GM19035 (cell line): ENCODE measurements at regions not wholly inside any gene's neighbourhood (a gene's known extent, or its start where the extent isn't known, plus 50 kb on each side); places are given as distances from the start of the nearest gene placed in this dataset.

Source experiments
- ATAC-seq: cut with Tn5 transposase; IDR thresholded peaks from one replicate; pipeline ENCODE4 v1.9.1; 2021; ENCODE audit not compliant: unreplicated experiment

DNA sequence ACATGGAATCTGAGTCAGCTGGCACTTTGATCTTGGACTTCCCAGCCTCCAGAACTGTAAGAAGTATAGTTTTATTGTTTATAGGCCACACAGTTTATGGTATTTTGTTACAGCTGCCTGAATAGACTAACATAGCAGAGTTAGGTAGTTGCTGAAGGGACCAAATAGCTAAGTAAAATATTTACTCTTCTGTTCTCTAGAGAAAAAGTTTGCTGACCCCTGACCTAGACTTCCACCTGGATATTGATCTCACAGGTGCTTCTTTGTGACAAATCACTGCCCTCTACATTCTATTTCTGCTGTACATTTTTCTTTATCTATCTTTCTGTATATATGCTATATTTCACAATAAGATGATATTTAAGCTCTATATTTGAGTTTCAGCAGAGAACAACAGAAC is 212.5 kb downstream of the CSNK2A3 start:
- no peak for ATAC-seq

DNA sequence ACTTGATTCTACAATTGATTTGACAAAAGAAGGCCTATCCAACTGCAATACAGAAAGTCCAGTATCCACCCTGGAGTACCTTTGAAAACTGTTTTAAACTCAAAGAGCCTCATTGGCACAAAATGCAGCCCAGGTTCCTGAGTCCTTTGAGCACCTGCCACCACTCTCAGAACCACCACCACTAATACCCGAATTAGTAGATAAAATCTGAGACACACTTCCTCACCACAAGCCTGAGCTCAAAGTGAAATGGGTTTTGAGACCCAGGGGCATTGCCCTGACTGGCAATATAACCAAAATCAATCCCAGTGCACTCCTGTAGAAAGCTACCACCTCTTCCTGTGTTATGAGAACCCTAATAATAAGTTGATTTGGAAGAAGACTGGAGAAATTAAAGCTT is 215.7 kb downstream of the CSNK2A3 start:
- no peak for ATAC-seq

DNA sequence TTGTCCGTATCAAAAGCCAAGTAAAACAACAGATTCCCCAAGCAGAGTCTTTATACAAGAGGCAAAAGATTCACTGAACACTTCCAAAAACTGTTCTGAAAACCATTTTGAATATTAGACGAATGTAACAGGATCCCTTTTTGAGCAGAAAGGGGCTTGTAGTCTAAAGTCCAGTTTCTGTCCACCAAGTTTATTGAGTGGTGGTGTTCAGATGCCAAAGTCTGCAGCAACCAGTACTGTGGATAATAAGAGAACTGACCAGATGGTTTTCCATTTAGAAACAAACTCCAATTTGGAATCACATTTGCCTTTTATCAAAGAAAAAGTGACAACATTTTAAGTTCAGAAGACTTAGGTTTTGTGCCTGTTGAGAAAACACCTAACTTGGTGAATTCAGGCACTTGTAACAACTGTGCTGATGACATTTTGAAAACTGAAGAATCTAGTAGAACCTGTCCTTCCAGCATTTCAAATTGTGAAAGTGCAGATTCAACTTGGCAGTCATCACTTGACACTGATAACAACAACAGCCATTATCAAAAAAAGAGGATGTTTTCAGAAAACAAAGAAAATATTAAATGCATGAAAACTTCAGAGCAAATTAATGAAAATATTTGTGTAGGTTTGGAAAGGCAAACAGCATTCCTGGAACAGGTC is 217.1 kb downstream of the CSNK2A3 start:
- ATAC-seq = no peak

DNA sequence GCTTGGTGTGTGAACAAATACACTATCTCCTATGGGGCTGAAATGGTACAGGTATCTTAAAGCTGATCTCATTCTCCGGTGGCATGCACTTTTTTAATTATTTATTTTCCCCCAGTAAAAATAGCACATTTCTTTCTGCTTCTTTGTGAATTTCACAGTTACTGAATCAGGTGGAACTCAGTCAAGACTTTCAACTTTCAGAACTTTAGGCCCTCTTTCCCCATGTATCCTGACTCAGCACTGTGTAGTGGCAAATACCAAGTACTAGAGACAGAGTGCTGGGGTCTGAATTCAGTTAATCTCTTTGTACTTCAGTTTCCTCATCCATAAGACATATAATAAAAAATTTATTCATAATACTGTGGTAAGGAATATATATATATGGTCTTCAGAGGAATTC is 223.9 kb downstream of the CSNK2A3 start:
- ATAC-seq = no peak

DNA sequence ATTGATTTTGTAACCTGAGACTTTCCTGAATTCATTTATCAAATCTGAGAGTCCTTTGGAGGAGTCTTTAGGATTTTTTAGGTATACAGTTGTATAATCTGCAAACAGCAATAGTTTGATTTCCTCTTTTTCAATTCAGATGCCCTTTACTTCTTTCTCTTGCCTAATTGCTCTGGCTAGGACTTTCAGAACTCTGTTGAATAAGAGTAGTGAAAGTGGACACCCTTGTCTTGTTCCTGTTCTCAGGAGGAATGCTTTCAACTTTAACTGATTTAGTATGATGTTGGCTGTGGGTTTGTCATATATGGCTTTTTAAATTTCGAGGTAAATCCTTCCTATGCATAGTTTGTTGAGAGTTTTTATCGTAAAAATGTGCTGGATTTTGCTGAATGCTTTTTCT is 227.4 kb downstream of the CSNK2A3 start:
- ATAC-seq = no peak

DNA sequence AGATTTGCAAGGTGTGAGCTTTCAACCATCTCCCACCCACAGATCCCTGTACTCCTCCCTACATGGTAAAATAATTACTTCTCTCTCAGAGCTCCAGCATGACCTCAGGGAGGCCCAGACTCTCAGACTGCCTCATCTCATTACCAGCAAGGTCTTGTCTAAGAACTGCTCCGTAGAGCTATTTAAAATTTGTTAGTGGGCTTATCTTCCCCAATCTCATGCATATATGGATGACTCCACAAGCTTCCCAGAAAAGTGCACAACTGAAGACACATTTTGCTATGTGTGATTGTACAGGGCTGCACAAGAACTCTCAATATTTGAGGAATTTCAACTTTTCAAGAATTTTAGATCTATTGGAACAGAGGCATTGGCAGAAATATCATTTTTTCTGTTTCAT is 230.3 kb downstream of the CSNK2A3 start:
- no peak for ATAC-seq

DNA sequence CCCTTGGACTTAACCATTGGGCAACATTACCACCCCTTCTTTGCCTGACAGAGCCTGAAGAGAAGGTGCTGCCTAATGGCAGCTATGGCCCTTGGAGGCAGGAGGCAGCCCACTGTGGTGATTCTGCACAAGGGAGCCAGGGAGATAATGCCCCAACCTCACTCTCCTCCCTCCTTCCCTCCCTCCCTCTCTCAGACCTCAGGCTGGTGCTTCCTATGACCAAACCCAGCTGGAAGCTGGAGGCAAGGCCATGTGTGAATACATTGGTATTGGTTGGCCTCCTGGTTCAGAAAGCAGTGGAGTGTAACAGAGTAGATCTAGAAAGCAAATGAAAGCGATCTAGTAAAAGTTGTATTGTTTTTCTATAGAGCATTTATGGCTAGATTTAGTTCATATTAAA is 233.1 kb downstream of the CSNK2A3 start:
- ATAC-seq = no peak

DNA sequence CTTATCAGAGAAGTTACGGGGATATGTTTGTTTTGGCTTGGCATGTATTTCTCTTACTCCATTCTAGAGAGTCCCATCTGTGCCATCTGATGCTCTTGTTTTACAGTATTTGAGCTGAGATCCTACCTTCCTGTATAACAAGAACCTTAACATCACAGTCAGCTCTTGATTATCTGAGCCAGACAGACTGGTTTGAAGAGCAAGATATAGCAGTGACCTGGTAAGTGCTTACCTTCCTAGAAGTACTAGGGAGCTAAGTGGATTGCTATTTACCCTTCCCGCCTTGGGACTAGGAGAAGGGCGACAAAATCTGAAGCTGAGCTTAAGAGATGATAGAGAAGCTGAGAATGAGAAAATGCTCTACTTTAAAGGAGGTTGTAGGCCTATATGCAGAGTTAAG is 235.3 kb downstream of the CSNK2A3 start:
- no peak for ATAC-seq

DNA sequence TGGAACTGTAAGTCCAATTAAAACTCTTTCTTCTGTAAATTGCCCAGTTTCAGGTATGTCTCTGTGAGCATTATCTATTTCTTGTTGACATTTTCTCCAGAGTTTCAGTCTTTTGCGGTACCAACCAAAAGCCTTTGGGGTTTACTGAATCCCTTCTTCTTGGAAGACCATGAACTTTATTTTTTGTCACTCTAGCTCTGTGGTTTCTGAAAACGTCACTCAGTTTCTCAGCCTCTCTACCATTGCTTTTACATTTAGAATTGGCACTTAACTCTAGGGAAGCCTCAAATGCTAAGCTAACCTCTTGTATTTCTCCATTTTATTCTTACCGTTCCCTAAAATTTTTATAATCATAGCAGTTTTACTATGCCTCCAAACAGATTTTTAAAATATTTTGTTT is 237.6 kb downstream of the CSNK2A3 start:
- no peak for ATAC-seq

DNA sequence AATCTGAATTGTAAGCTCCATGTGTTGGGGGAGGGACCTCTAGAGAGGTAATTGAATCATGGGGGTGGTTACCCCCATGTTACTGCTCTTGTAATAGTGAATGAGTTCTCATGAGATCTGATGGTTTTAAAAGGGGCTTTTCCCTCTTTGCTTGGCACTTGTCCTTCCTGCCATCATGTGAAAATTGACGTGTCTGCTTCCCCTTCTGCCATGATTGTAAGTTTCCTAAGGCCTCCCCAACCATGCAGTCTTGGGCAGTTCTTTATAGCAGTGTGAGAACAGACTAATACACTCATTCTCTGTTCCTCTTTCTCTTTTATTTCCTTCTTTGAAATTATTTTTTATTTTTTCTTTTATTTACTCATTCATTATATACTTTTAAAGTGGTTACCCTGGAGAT is 239.4 kb downstream of the CSNK2A3 start:
- ATAC-seq = no peak

DNA sequence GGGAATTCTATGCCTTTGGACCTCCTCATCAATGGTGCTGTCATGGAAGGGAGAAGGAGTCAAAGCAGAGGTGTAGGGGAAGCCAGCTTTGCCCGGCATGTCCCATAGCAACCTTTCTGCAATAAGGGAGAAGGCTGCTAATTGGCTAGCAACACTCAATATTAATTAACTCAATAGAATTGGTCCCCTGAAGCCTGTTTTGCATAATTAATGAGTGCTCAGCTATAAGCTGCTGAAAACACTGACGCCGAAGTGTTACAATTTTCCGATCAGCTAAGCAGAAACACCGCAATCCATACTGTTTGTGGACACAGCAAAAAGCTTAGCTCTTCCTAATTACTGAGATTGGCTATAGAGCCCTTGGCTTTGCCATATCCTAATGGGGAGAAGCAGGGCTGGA is 245.0 kb downstream of the CSNK2A3 start:
- no peak for ATAC-seq

DNA sequence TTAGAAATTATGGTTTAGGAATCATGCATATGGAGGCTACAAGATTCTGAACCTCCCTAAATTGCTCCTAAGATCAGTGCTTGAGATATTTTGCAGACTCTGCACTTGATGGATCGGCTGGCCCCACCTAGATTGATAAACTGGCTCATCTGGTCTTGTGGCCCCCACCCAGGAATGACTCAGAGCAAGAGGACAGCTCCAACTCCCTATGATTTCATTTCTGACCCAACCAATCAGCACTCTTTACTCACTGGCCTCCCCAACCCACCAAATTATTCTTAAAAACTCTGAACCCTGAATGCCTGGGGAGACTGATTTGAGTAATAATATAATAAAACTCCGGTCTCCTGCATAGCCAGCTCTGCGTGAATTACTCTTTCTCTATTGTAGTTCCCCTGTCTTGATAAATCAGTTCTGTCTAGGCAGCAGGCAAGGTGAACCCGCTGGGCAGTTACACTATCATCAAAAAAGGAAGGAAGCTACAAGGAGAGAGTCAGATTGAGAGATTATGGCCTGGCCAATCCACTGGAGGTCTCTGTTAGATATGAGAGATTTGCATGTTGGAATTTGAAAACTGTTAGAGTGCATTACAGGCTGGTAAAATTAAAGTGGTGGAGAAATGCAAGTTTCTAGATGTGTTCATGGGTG is 245.8 kb downstream of the CSNK2A3 start:
- ATAC-seq = no peak

DNA sequence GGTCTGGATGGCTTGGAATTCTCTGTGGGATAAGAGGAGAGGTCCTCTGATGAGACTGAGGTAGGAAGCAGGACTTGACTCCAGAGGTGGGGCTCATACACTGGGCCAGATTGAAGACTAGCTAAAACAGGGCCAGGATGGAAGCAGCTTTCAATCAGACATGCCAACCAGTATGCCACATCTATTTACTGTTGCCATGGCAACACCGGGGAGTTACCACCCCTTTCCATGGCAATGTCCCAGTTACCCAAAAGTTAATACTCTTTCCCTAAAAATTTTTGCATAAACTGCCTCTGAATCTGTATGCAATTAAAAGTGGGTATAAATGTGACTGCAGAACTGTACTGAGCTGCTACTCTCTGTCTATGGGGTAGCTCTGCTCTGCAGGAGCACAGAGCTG is 247.5 kb upstream of the ZBED5 start:
- ATAC-seq = no peak

DNA sequence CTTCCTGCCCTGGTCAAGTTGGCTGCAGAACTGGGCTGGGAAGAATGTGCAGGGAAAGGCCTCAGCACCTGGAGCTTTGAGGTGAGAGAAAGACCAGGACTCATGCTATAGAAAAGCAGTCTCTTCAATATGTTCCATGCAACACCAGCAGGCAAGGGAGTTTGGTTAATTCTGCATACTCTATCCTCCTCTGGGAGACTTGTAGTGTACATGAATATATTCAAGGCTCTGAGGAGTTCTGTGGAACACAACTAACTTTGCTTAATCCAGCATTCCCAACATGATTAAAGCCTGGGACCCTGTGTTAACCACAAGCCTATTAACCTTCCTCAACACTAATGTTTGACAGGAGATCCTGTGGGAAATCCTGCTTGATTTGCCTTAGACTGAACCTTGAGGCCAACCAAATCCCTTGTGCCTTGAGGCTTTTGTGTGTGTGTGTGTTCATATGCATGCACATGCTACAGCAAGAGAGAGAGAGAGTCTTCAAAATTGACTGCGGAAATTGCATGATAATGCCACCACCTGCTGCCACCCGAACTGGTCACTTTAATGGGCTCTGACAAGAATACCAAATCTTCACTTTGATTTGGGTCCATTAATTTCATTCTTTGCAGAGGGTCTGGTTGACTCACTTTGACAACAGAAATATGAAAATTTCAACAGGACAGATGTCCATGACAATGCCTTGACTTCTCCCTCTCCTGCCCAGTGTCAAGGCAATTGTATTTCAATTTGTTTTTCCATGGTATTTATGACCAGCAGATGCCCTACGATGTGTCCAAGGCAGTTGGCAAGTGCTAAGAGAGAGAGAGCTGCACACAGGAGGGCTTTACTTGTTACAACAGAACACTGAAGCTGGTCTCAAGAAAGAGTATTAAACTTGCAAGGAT is 238.2 kb upstream of the ZBED5 start:
- no peak for ATAC-seq

DNA sequence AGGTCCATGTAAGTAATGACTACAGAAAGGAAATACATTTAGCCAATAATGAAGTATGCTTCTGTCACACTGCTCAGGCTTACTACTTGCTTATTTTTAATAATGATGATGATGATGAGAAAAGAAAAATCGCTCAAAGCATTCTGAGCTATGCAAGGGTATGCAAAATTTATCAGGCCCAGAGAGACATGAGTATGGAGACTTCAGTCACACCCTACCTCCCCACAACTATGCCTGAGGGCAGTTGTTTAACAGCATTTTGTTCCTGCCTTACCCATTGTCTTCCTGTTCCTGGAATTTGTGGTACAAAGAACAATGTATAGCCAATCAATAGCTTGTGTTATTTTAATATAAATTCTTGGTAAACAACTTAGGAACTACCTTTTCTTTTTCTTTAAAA is 232.6 kb upstream of the ZBED5 start:
- no peak for ATAC-seq

DNA sequence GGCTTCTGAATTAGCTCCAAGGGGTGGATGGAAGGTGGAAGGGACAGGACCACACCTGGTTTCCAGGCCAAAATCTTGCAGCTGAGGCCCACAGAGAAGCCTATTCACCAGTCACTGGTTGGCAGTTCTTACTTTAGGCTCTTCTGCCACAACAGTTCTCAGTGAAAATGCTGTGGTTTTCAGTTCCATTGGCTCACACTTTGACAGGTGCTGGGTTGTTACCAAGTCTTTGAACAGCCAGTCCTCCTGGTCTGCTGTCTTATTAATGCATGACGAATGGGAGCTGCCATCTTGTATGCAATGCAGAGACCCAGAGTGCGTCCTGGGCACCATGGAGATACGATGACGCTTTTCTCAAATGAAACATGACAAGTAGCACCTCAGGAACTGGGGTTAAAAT is 232.0 kb upstream of the ZBED5 start:
- no peak for ATAC-seq

DNA sequence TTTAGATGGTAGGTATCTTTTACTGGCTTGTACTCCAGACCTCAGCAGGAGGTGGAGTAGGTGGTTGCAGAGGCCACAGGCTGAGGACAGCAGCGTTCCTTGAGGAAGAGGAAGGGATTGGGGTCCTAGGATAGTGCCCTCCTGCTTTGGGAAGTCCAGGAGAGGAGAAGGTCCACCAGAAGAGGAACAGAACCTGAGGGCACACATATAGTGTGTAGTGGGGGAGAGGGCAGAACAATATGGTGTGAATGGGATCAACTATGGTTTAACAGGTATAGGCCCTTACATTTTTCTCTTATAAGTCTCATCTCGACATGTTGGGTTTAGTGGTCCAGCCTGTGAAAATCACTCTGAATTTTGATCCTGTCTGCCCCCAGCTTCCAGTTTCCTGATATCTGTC is 229.1 kb upstream of the ZBED5 start:
- no peak for ATAC-seq

DNA sequence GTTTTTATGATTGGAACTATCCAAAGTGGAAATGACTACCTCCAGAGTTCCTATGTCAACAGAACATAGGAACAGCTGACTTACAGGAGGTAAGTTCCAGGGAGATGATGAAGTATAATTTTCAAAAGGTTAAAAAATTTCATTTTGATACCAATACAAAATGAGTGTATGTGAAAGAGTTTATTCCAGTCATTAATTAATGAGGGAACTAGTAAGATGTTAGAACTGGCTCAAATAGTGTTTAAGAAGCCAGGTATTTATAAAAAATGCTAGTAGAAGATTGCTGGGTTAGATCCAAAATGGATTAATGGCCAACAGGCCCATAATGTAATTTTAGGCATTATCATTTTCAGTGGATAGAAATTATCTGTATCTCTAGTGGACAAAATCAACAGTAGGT is 227.7 kb upstream of the ZBED5 start:
- ATAC-seq = no peak

DNA sequence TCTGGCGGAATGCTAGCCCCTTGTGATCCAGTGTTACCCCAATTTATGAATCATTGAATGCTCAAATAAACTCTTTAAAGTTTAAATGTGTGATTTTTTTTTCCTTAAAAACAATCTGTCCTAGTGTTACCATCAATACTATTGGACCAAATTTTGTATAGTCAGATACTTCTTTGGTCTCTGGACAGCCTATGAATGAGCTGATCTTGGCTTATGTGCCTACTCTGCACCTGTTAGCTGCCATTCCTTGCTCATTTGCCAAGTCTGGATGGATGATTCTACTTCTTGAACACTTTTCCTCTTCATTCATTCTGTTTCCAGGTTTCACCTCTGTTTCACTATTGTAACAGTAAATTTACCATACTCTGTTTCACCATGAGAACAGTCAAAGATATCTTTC is 226.5 kb upstream of the ZBED5 start:
- ATAC-seq = no peak

DNA sequence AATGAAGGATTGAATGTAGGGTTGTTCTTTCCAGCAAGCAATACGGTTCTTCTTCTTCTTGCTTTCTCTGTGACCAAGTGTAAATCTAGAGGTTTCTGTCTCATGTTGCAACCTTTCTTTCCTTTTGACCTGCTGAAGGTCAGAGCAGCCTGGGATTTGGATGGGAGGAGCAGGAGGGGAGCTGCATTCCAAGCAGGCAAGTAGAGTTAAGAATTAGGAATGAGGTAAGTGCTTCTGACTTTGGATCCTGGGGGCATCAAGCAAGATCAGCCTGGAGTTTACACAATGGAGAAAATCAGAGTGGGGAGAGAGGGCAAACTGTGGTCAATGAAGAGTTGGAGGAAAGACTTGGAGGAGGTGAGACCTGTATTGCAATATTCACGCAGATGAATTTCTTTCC is 225.6 kb upstream of the ZBED5 start:
- ATAC-seq = no peak

DNA sequence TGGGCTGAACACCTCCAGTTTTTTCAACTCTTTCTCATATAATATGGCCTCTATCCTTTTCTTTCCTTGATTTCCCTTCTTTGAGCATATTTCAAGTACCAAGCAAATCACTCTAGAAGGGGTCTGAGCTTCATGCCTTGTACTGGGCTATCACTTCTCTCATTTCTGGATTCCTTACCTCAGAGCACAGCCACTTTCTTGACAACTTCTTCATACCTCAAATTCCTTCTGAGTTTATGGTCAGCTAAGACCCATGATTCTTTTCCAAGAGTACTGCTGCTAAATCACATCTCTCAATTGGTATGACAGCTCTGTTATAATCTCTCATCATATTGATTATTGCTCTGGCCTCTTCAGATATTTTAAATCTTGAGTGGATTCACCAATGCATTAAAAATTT is 224.8 kb upstream of the ZBED5 start:
- ATAC-seq = no peak

DNA sequence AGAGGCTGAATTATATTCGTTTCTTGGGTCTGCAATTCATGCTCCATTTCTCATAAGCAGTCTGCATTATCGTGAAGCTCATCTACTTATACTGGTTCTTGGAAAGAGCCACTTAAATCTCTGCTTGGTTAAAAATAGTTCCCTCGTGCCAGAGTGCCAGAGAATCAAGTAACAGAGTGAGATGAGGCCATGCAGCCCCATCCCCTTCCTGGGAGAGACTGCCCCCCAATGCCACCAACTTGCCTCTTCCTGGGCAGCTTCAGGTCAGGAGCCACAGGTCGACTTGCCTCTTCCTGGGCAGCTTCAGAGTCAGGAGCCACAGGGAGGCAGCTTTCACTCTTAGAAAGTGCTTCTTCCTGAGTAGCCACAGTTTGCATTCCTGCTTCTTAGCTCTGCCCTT is 223.9 kb upstream of the ZBED5 start:
- no peak for ATAC-seq
